ENCODE measurements at regions not wholly inside any gene's neighbourhood (a gene's known extent, or its start where the extent isn't known, plus 50 kb on each side); places are given as distances from the start of the nearest gene placed in this dataset.

GRCh38 chr11:80204021-80204420 lies 763.2 kb upstream of the TENM4 start:
- FAIRE-seq, result no peak
- DNase-seq (ENCODE audit: insufficient read length, low spot score), result no peak
- TF ChIP-seq CTCF (IDR thresholded peaks at IDR 0.05; ENCODE audit: insufficient read depth, missing control alignments), result no peak

- FAIRE-seq, result no peak
- no peak for TF ChIP-seq CTCF (IDR thresholded peaks at IDR 0.05; ENCODE audit: insufficient read depth, missing control alignments)
- DNase-seq (ENCODE audit: insufficient read length, low spot score), result no peak
Observed at GRCh38 chr11:80196932-80197554, 756.2 kb upstream of the TENM4 start.

DNA sequence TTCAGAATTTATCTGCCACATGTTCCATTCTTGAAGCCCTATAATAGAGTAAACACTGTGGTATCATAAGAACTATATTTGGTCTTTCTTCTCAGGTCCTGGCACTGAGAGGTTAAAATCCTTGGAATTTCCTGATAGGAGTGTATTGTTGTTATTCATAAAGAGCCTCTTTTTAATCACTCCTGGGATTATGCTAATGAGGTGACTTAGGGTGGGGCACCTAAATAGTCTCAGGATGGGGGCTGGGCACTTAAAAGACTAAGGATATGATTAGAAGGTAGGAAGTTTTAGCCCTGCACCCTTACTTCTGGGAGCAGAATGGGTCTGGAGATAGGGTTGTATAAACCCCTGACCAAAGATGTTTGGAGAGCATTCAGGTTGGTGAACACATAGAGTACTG lies 755.2 kb upstream of the TENM4 start:
- FAIRE-seq (no peak), DNase-seq (ENCODE audit: insufficient read length, low spot score) (no peak)
- no peak for TF ChIP-seq CTCF (IDR thresholded peaks at IDR 0.05; ENCODE audit: insufficient read depth, missing control alignments)

DNA sequence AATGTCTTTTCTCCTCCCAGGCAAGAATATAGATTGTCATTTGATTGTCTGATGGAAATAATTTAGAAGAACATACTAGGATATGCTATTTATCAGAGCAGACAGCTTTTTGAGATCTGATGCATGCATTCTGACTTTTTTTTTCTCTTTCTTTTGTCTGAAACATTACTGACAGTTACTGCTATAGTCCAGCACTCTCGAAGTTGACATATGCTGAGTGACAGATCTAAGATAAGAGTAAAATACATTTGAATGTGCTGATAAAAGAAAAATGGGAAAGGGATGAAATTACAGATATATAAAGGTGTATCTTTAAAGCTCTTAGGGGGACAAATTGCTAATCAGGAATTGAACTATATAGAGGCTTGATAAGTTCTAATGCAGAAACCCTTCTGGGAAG lies 753.8 kb upstream of the TENM4 start:
- DNase-seq (ENCODE audit: insufficient read length, low spot score), result no peak
- TF ChIP-seq CTCF (IDR thresholded peaks at IDR 0.05; ENCODE audit: insufficient read depth, missing control alignments), result no peak
- no peak for FAIRE-seq

DNA sequence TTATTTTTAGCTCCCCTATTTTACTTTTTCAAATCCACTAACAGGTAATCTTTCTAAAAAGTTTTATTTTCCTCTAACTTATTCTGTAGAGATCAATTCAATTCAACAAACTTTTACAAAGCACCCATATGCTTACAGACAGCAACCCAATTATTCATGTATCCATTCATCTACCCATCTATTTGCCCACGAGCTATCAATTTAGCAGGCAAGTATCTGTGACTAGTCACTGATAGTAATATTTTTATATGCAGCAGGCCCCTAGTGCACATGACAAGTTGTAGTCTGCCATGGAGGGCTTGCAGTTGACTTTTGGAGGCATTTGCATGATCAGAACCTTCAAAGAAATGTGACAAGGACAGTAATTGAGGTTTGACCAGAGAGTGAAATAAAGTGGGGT lies 753.2 kb upstream of the TENM4 start:
- no peak for DNase-seq (ENCODE audit: insufficient read length, low spot score)
- no peak for FAIRE-seq
- TF ChIP-seq CTCF (IDR thresholded peaks at IDR 0.05; ENCODE audit: insufficient read depth, missing control alignments), result no peak

DNA sequence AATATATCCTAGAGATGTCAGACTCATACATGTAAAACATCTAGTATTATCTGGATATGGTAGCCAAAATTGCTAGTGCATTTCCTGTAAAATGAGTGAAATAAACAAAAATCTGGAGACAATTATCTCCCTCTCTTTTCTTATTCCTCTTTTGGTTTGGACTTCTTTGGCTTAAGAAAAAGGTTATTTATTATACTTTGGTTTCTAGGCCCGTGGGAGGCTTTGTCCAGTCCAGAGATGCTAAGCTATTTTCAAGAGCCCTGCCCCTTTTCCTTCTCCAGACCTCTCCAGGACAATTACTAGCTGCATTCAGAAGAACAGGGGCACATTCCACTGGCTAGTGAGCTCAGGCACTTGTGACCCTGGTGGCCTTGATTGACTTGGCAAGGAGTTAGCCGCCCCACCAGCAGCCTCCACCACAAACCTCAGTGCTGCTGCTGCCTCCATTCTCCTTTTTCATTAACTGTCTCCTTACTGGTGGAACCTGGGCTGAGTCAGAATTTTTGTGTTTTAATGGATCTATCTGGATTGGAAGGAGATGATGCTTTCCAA lies 747.3 kb upstream of the TENM4 start:
- DNase-seq (ENCODE audit: insufficient read length, low spot score), result no peak
- no peak for TF ChIP-seq CTCF (IDR thresholded peaks at IDR 0.05; ENCODE audit: insufficient read depth, missing control alignments)
- FAIRE-seq, result no peak

DNA sequence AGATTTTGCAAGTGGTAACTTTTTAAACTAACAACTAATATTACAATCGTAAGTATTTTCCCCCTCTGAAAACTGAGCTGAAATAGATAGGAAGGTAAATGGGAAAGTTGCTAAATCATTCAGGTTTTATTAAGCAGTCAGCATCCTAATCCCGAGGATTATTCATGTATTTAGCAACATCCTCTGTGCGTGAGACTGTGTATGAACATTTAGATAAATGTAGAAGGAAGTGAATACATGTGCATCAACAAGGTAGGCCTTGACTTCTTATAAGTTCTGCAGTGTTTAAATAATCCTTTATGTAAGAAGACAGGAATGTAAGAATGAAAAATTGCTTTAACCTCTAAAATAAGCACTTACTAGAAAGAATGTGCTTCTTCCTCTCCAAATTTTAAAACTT lies 745.9 kb upstream of the TENM4 start:
- no peak for FAIRE-seq
- no peak for DNase-seq (ENCODE audit: insufficient read length, low spot score)
- no peak for TF ChIP-seq CTCF (IDR thresholded peaks at IDR 0.05; ENCODE audit: insufficient read depth, missing control alignments)
